ENCODE measurements at regions not wholly inside any gene's neighbourhood (a gene's known extent, or its start where the extent isn't known, plus 50 kb on each side); places are given as distances from the start of the nearest gene placed in this dataset.
"Not testable (repeated sequence)": the region's sequence is repeated elsewhere in the genome, so short reads cannot be mapped to it uniquely, and the experiment has no call there.

DNA sequence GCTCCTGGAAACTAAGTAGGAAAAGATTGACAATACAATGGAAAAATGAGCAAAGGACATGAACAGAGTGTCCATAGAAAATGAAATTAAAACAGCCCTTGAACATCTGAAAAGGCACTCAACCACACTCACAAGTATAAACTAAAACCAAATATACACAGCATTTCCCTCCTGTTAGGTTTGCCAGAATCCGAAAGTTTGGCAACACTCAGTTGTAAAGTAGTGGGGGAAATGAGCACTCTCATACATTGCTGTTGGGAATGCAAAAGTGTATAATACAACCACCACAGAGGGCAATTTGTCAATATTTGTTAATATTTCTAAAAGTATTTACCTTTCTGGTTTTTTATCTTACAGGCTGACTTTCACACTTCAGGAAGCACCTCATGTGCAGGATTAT is 84.2 kb upstream of the TMEM164 start:
- no peaks in the 10 kb centered on the region for H3K4me1 ChIP-seq (ENCODE audit: control insufficient read depth in 1 of 2, low read depth in 2 of 2)
- no peak overlapping the region for H3K27ac ChIP-seq
- ATAC-seq (ENCODE audit: insufficient number of reproducible peaks, low FRiP score, low read depth): no peak
- H3K27me3 ChIP-seq (replicated peaks; ENCODE audit: insufficient read depth): no peaks in the 10 kb centered on the region
- no peaks in the 10 kb centered on the region for H3K36me3 ChIP-seq
- no peak for DNase-seq (ENCODE audit: low spot score)
- H3K9me3 ChIP-seq: no peaks in the 10 kb centered on the region
- TF ChIP-seq, protein P1, sequence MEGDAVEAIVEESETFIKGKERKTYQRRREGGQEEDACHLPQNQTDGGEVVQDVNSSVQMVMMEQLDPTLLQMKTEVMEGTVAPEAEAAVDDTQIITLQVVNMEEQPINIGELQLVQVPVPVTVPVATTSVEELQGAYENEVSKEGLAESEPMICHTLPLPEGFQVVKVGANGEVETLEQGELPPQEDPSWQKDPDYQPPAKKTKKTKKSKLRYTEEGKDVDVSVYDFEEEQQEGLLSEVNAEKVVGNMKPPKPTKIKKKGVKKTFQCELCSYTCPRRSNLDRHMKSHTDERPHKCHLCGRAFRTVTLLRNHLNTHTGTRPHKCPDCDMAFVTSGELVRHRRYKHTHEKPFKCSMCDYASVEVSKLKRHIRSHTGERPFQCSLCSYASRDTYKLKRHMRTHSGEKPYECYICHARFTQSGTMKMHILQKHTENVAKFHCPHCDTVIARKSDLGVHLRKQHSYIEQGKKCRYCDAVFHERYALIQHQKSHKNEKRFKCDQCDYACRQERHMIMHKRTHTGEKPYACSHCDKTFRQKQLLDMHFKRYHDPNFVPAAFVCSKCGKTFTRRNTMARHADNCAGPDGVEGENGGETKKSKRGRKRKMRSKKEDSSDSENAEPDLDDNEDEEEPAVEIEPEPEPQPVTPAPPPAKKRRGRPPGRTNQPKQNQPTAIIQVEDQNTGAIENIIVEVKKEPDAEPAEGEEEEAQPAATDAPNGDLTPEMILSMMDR (IDR thresholded peaks at IDR 0.05): no peak
- H3K4me3 ChIP-seq: no peak overlapping the region

DNA sequence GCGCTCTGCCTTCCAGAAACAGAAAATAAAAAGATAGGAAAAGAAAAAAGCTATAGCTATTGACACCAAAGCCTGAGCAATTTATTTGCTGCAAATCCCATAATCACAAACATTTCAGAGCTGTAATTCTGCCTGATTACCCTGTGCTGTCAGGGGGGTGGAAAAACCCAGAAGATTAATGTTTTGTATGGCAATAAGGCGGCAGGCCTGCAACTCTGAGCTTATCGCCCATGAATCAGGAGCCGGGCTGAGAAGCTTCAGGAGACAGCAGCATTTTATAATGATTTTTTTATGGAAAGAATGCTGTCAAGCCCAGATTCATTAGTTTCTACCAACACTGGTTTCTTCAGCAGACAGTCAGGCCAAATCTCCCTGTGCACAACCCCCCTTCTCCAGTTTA is 82.6 kb upstream of the TMEM164 start:
- ATAC-seq (ENCODE audit: insufficient number of reproducible peaks, low FRiP score, low read depth): no peak
- H3K9me3 ChIP-seq: no peaks in the 10 kb centered on the region
- no peaks in the 10 kb centered on the region for H3K36me3 ChIP-seq
- H3K27me3 ChIP-seq (replicated peaks; ENCODE audit: insufficient read depth): no peaks in the 10 kb centered on the region
- TF ChIP-seq, protein P1 (IDR thresholded peaks at IDR 0.05): no peak
- no peak for DNase-seq (ENCODE audit: low spot score)
- no peaks in the 10 kb centered on the region for H3K4me1 ChIP-seq (ENCODE audit: control insufficient read depth in 1 of 2, low read depth in 2 of 2)
- no peak overlapping the region for H3K27ac ChIP-seq
- no peak overlapping the region for H3K4me3 ChIP-seq

DNA sequence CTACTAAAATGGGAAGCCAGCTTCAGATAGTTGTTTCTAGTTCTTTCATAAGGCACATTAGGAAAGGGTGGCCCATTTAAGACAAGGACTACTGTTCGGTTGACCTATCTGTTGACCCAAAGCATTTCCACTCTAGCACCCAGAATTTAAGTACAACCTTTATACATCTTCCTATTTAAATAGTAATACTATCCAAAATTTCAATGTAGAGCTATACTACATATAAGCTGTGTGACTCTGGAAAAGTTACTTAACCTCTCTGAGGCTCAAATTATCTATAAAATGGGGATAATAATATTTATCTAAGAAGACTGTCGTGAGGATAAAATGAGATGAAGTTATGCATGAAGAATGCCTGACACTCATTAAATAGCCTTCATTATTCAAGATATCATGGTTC is 82.0 kb upstream of the TMEM164 start:
- H3K4me1 ChIP-seq (ENCODE audit: control insufficient read depth in 1 of 2, low read depth in 2 of 2): no peaks in the 10 kb centered on the region
- H3K4me3 ChIP-seq: no peak overlapping the region
- H3K36me3 ChIP-seq: no peaks in the 10 kb centered on the region
- H3K27ac ChIP-seq: no peak overlapping the region
- no peaks in the 10 kb centered on the region for H3K9me3 ChIP-seq
- H3K27me3 ChIP-seq (replicated peaks; ENCODE audit: insufficient read depth): no peaks in the 10 kb centered on the region
- no peak for DNase-seq (ENCODE audit: low spot score)
- ATAC-seq (ENCODE audit: insufficient number of reproducible peaks, low FRiP score, low read depth): no peak
- TF ChIP-seq, protein P1 (IDR thresholded peaks at IDR 0.05): no peak

DNA sequence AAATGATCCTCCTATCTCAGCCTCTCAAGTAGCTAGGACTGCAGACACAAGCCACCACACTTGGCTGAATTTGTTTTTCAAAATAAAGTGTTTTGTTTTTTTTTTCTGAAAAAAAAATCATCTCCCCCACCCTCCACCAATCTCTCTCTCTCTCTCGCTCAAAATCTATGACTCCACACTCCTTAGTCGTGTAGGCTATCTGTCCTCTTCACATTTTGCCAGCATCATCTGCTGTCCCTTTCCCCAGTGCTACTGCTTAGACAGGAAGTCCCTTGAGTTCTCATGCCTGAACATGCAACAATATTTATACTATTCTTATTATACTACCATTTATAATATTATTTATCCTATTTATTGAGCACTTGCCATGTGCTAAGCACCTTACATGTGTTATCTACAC is 80.7 kb upstream of the TMEM164 start:
- ATAC-seq (ENCODE audit: insufficient number of reproducible peaks, low FRiP score, low read depth) (no peak), DNase-seq (ENCODE audit: low spot score) (no peak)
- H3K27me3 ChIP-seq (replicated peaks; ENCODE audit: insufficient read depth): no peaks in the 10 kb centered on the region
- no peaks in the 10 kb centered on the region for H3K4me1 ChIP-seq (ENCODE audit: control insufficient read depth in 1 of 2, low read depth in 2 of 2)
- TF ChIP-seq, protein P1 (IDR thresholded peaks at IDR 0.05): no peak
- no peak overlapping the region for H3K27ac ChIP-seq
- H3K9me3 ChIP-seq: no peaks in the 10 kb centered on the region
- H3K4me3 ChIP-seq: no peak overlapping the region
- no peaks in the 10 kb centered on the region for H3K36me3 ChIP-seq

DNA sequence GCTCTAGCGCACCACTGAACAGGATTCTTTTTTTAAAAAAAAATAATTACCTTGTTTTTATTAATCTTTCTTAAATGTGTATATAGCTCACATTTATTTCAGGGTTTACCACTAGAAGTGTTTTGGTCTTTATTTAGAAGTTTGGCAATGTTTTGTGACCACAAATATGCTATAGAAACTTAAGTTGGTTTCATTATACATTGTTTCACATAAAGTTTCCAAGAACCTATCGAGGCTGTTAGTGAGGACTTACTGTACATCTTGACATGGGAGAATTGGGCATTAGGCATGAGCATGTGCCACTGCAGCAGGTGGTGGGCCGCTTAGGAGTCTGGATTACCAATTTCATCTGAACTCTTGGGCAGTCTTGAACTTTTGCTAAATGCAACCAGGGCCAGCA is 77.9 kb upstream of the TMEM164 start:
- DNase-seq (ENCODE audit: low spot score); H3K4me3 ChIP-seq; H3K27me3 ChIP-seq (replicated peaks; ENCODE audit: insufficient read depth); H3K4me1 ChIP-seq (ENCODE audit: control insufficient read depth in 1 of 2, low read depth in 2 of 2); H3K36me3 ChIP-seq; H3K27ac ChIP-seq; ATAC-seq (ENCODE audit: insufficient number of reproducible peaks, low FRiP score, low read depth); H3K9me3 ChIP-seq: not testable (repeated sequence)

DNA sequence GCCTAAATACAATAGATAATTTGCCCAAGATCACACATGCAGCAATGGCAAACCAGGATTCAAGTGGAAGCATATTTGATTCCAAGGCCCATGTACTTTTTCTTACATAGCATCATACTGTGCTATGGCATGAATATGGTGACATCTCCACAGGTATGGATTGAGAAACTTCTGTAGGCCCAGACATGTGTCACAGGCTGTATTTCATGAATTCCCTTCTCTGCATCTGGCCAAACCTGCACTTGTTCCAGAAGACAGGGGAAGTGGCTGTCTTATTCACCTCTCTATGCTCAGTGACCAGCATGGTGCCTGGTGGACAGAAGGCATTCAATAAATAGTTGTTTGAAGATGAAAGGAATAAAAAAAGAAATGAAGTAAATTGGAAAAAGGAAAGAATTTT is 77.3 kb upstream of the TMEM164 start:
- no peaks in the 10 kb centered on the region for H3K4me1 ChIP-seq (ENCODE audit: control insufficient read depth in 1 of 2, low read depth in 2 of 2)
- H3K36me3 ChIP-seq: no peaks in the 10 kb centered on the region
- ATAC-seq (ENCODE audit: insufficient number of reproducible peaks, low FRiP score, low read depth): no peak
- TF ChIP-seq, protein P1 (IDR thresholded peaks at IDR 0.05): no peak
- H3K4me3 ChIP-seq: no peak overlapping the region
- DNase-seq (ENCODE audit: low spot score): no peak
- no peaks in the 10 kb centered on the region for H3K27me3 ChIP-seq (replicated peaks; ENCODE audit: insufficient read depth)
- no peaks in the 10 kb centered on the region for H3K9me3 ChIP-seq
- H3K27ac ChIP-seq: no peak overlapping the region

Data from thoracic aorta (tissue), 2 donors.